Heart left ventricle (tissue), 13 donors: ENCODE measurements at regions not wholly inside any gene's neighbourhood (a gene's known extent, or its start where the extent isn't known, plus 50 kb on each side); places are given as distances from the start of the nearest gene placed in this dataset.

Experiments used
- CTCF ChIP-seq, 12 donors: fragments of 200-600 bp; sonication (generic) in 4 of 12; IDR thresholded peaks; one replicate each; pipeline versions ENCODE4 v1.5.0 to v1.8.0; 2018 to 2022; ENCODE audit warnings: antibody characterized with exemption in 12 of 12, mild to moderate bottlenecking in 5 of 12
- POLR2A ChIP-seq, 2 donors: fragments of 450-650 bp; IDR thresholded peaks; one replicate each; pipeline ENCODE4 v1.6.1; 2017; ENCODE audit warnings: antibody characterized with exemption in 2 of 2, mild to moderate bottlenecking in 2 of 2, moderate library complexity in 2 of 2
- donor health status: ischemic (EF 13 %, LVEDD 7.1; RV severe dilation, severe dysfunction).
- donor health status: DM: no; HTN: yes; CAD: no.
- donor health status: DM: no; HTN: no; CAD: no.
- donor health status: ischemic (EF 25% LVEDD 6.9; RV normal size, moderate dysfunction).
- donor health status: ischemic (EF 25% LVEDD 5.7; RV mildly dilated, moderate dysfunction).
- donor health status: ischemic (EF 35%, LVEDD 5.7; RV mildly dilated, moderate dysfunction).
- donor health status: nonischemic (EF 11% LVEDD 7.7; RV severe dilation, severe dysfunction).
- donor health status: DM: yes; HTN: yes; CAD: no.
- donor health status: PGD.
- donor health status: ischemic (EF 29% LVEDD 5.4; RV normal size, mild dysfunction).
- donor health status: nonischemic (EF 23%, LVEDD 6.1; RV moderate dilation, normal function).

- TF ChIP-seq POLR2A (IDR thresholded peaks at IDR 0.05) (no peak), CTCF (IDR thresholded peaks at IDR 0.05) (no peak)
Observed at GRCh38 chr5:154696891-154697290, 58.3 kb upstream of the LARP1 start.
